IPS DF 4.7 (cell line): ENCODE measurements at regions not wholly inside any gene's neighbourhood (a gene's known extent, or its start where the extent isn't known, plus 50 kb on each side); places are given as distances from the start of the nearest gene placed in this dataset.

ENCODE experiments used
- DNase-seq: peaks from one replicate; pipeline ENCODE4 v3.0.0-alpha.2; 2013; ENCODE audit warnings: low spot score; ENCODE audit errors: extremely low read depth

DNA sequence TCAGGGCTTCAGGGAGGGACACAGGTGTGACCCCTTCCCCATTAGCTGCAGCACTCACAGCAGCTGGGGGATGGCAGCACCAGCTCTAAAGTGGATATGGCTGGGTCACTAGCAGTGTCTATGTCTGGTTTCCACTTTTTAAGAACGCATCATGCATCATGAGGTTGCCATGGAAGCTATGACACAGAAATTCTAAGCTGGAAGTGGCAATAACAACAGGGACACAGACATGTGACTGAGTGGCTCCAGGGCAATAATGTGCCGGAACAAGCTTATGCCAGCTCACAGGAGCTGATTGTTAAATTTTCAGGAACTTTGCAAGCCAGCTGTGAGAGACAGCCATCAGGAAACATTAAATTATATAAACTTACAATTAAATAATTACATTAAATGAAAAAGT lies 51.2 kb upstream of the NFASC start:
- DNase-seq = no peak
